ENCODE measurements at regions not wholly inside any gene's neighbourhood (a gene's known extent, or its start where the extent isn't known, plus 50 kb on each side); places are given as distances from the start of the nearest gene placed in this dataset.

- TF ChIP-seq CTCF (IDR thresholded peaks at IDR 0.05 in 8 of 11, conservative IDR thresholded peaks at IDR 0.05 in 3 of 11) (no peak), POLR2A (IDR thresholded peaks at IDR 0.05) (no peak)
Measured at GRCh38 chr5:72042097-72042496, 65.2 kb upstream of the MAP1B start.

Data from spleen (tissue), 7 donors.